Tibial artery (tissue), 4 donors: ENCODE measurements at regions not wholly inside any gene's neighbourhood (a gene's known extent, or its start where the extent isn't known, plus 50 kb on each side); places are given as distances from the start of the nearest gene placed in this dataset.

ENCODE experiments used
- DNase-seq, 2 donors: peaks; one replicate each; pipeline ENCODE4 v3.0.0-alpha.2; 2019
- H3K27ac ChIP-seq, 2 donors: fragments of 200-600 bp; sonication (generic) in 1 of 2; 1 replicate in 1 of 2; 2 replicates in 1 of 2; pipeline ENCODE4 v1.5.1; 2018 to 2019; ENCODE audit warnings: mild to moderate bottlenecking in 1 of 2
- H3K27me3 ChIP-seq, 2 donors: fragments of 200-600 bp; sonication (generic) in 1 of 2; one replicate each; pipeline versions ENCODE4 v1.5.1 to v1.6.0; 2016 to 2019
- H3K36me3 ChIP-seq, 3 donors: fragments of 200-600 bp; sonication (generic) in 2 of 3; one replicate each; pipeline ENCODE4 v1.5.1; 2016 to 2019; ENCODE audit warnings: mild to moderate bottlenecking in 2 of 3
- H3K4me1 ChIP-seq, 4 donors: fragments of 200-600 bp; sonication (generic) in 2 of 4; 1 replicate in 3 of 4; 2 replicates in 1 of 4; pipeline ENCODE4 v1.5.1; 2016 to 2019
- H3K4me3 ChIP-seq, 2 donors: fragments of 200-600 bp; sonication (generic) in 1 of 2; 1 replicate in 1 of 2; 2 replicates in 1 of 2; pipeline ENCODE4 v1.5.1; 2018 to 2019; ENCODE audit warnings: mild to moderate bottlenecking in 2 of 2
- H3K9me3 ChIP-seq, 3 donors: fragments of 200-600 bp; sonication (generic) in 1 of 3; one replicate each; pipeline ENCODE4 v1.5.1; 2016 to 2019
- intact Hi-C: fragments of 100-400 bp; cut with DNase I; formaldehyde crosslinking; loops from one replicate; pipeline ENCODE4 v1.15.0; 2023; ENCODE audit warnings: low total_unique reads
- TF ChIP-seq, protein P1 (sequence below), 2 experiments: fragments of 200-600 bp in 1 of 2; fragments of 450-650 bp in 1 of 2; IDR thresholded peaks; one replicate each; pipeline ENCODE4 v1.5.1; 2017 to 2019; ENCODE audit warnings: antibody characterized with exemption in 2 of 2, mild to moderate bottlenecking in 1 of 2, moderate library complexity in 1 of 2

DNA sequence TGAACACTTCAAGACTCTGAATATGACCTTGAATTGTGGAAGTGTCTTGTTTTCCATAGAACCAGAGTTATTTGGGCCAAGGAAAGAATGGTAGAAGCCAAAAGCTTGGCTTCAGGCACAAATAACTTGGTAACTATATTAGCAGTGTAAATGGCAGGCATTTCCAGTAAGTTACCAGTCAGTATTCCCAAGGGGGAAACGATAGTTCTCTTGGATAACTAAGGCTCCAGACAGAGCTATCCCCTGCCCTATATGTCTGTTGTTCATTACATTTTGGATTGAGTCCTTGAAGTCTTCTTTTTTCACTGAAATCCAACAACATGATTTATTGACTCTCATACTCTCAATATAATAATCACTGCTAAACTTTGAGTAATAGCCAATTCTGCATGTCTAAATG, 364.1 kb downstream of the MAGEB5 start:
- no peak overlapping the region for H3K4me3 ChIP-seq
- H3K9me3 ChIP-seq: no peaks in the 10 kb centered on the region
- intact Hi-C loops: no loop called here
- no peaks in the 10 kb centered on the region for H3K36me3 ChIP-seq
- no peak for DNase-seq
- H3K27me3 ChIP-seq: no peaks in the 10 kb centered on the region
- H3K27ac ChIP-seq: no peak overlapping the region
- TF ChIP-seq, protein P1, sequence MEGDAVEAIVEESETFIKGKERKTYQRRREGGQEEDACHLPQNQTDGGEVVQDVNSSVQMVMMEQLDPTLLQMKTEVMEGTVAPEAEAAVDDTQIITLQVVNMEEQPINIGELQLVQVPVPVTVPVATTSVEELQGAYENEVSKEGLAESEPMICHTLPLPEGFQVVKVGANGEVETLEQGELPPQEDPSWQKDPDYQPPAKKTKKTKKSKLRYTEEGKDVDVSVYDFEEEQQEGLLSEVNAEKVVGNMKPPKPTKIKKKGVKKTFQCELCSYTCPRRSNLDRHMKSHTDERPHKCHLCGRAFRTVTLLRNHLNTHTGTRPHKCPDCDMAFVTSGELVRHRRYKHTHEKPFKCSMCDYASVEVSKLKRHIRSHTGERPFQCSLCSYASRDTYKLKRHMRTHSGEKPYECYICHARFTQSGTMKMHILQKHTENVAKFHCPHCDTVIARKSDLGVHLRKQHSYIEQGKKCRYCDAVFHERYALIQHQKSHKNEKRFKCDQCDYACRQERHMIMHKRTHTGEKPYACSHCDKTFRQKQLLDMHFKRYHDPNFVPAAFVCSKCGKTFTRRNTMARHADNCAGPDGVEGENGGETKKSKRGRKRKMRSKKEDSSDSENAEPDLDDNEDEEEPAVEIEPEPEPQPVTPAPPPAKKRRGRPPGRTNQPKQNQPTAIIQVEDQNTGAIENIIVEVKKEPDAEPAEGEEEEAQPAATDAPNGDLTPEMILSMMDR (IDR thresholded peaks at IDR 0.05): no peak
- no peaks in the 10 kb centered on the region for H3K4me1 ChIP-seq

DNA sequence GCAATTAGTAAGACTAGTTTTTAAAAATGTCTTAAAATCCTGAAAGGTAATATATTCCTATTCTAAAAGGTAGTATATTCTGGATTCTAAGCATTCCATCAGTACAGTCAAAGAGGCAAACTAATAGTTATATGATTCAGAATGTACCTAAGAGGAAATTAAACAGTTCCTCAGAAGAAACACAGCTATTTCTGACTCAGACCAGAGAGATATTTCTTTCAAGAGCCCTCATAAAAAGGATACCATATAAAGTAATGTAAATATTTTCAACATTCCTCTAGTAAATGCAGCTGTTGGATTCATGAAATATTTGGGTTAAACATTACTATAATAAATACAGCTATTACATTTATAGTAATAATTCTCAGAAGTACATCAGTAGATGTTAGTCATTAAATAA, 358.3 kb downstream of the MAGEB5 start:
- no peaks in the 10 kb centered on the region for H3K36me3 ChIP-seq
- no peaks in the 10 kb centered on the region for H3K9me3 ChIP-seq
- TF ChIP-seq, protein P1 (IDR thresholded peaks at IDR 0.05): no peak
- no peak overlapping the region for H3K4me3 ChIP-seq
- intact Hi-C loops: no loop called here
- no peaks in the 10 kb centered on the region for H3K27me3 ChIP-seq
- no peak overlapping the region for H3K27ac ChIP-seq
- no peaks in the 10 kb centered on the region for H3K4me1 ChIP-seq
- no peak for DNase-seq

DNA sequence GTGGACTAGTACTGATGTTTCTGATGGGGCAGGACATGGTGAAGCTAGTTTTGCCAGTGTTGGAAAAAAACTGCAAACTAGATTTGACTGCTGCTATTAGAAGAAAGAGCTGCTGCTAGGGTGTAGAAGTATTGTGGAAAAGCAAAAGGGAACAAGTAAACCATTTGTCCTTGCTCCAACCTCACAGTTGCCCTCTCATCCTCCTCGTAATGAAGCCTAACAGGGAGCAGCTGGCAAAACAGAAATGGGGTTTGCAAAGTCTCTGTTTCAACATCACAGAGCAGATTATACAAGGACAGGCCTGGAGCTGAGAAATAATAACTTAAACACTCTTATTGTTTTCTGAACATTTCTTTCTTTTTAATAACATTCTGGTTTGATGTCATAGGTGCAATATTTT, 346.2 kb downstream of the MAGEB5 start:
- intact Hi-C loops: no loop called here
- H3K9me3 ChIP-seq: no peaks in the 10 kb centered on the region
- TF ChIP-seq, protein P1 (IDR thresholded peaks at IDR 0.05): no peak
- no peaks in the 10 kb centered on the region for H3K36me3 ChIP-seq
- H3K27ac ChIP-seq: no peak overlapping the region
- DNase-seq: no peak
- no peaks in the 10 kb centered on the region for H3K4me1 ChIP-seq
- no peak overlapping the region for H3K4me3 ChIP-seq
- no peaks in the 10 kb centered on the region for H3K27me3 ChIP-seq

DNA sequence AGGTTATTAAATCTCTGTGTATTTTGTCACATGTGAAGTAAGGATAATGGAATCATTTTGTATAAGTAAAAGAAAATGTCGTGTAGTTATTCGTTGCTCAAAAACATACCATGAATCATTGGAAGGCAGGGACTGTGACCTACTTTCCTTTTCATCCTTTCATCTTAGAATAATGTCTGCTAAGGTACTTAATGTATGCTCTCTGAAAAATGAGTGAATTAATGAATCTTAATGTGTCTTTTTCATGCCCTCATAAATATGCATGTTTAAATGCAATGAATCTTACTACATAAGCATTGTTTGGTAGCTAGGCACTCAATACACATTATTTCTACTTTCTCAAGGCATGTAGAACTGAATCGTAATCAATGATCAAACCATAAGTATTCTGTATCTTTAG, 343.9 kb downstream of the MAGEB5 start:
- H3K4me3 ChIP-seq: no peak overlapping the region
- H3K27me3 ChIP-seq: no peaks in the 10 kb centered on the region
- DNase-seq: no peak
- TF ChIP-seq, protein P1 (IDR thresholded peaks at IDR 0.05): no peak
- H3K27ac ChIP-seq: no peak overlapping the region
- no peaks in the 10 kb centered on the region for H3K4me1 ChIP-seq
- intact Hi-C loops: no loop called here
- H3K36me3 ChIP-seq: no peaks in the 10 kb centered on the region
- H3K9me3 ChIP-seq: peaks cover 0 to 3% (median 0%) of the 10 kb centered on the region in 3 donors

DNA sequence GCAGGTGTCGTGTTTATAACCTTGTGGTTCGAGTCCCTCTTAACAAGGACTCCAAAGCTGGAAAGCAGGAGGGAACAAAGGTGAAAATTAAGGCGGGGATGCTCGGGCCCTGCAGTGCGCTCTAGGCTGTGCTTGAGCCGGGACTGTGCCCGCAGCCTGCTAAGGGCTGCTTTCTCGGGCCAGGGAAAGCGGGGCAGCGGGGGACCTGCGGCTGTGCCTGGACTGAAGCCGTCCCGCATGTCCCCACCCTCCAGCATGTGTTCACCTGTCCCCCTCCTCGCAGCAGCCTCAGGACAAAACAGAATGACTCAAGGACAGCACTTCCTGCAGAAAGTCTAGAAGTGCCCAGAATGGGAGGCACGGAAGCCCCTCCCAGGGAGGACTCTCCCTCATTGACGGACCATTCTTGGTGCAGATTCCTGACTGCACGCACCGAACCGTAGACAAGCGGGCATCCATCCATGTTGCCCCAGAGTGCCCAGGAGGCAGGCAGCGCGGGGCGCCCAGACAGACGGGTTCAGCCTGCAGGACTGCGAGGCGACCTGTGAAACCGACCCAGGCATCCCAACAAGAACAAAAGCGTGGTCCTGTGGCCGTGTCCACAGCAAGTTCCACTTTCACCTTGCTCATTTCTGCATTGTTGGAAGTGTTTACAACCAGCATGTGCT, 342.9 kb downstream of the MAGEB5 start:
- Histone ChIP-seq H3K9me3 (peaks cover 0 to 3% (median 0%) of the 10 kb centered on the region in 3 donors), H3K4me3 (no peak overlapping the region), H3K4me1 (no peaks in the 10 kb centered on the region), H3K27ac (no peak overlapping the region), H3K36me3 (no peaks in the 10 kb centered on the region), H3K27me3 (no peaks in the 10 kb centered on the region)
- TF ChIP-seq, protein P1 (IDR thresholded peaks at IDR 0.05): no peak
- intact Hi-C loops: no loop called here
- DNase-seq: no peak
